ENCODE measurements at regions not wholly inside any gene's neighbourhood (a gene's known extent, or its start where the extent isn't known, plus 50 kb on each side); places are given as distances from the start of the nearest gene placed in this dataset.

GRCh38 chr2:71798266-71799012, 345.1 kb downstream of the DYSF start:
- Histone ChIP-seq H3K79me2 (ENCODE audit: insufficient read depth) (no peaks in the 10 kb centered on the region), H3K27me3 (ENCODE audit: insufficient read depth) (no peaks in the 10 kb centered on the region), H3K4me1 (ENCODE audit: control insufficient read depth in 1 of 2, insufficient read depth in 2 of 2, low read depth in 1 of 2, low read length in 1 of 2) (peaks cover 0 to 10% of the 10 kb centered on the region in 2 experiments; a peak in 1 of 4 replicates), H4K20me1 (ENCODE audit: insufficient read depth) (no peaks in the 10 kb centered on the region), H3K9me3 (no peaks in the 10 kb centered on the region), H2AFZ (ENCODE audit: low read depth) (no peak overlapping the region), H3K27ac (ENCODE audit: low read depth in 2 of 2, low read length in 1 of 2) (no peak overlapping the region), H3K9me2 (no peaks in the 10 kb centered on the region), H3K4me3 (ENCODE audit: low read depth in 2 of 2, low read length in 1 of 2) (no peak overlapping the region), H3F3A (replicated peaks; ENCODE audit: insufficient read depth) (no peaks in the 10 kb centered on the region), H3K9ac (no peak overlapping the region), H3K4me2 (no peak overlapping the region), H3K36me3 (replicated peaks in 1 of 2; ENCODE audit: control insufficient read depth in 1 of 2, insufficient read depth in 2 of 2, low read length in 1 of 2) (no peaks in the 10 kb centered on the region)
- ChIA-PET POLR2A (no interaction called here), CTCF (interaction anchor here (0.6 to 3.2 kb wide), 31 partner anchors 10 to 938 kb away, joined by 3 to 33 read pairs (median 4); partner anchors contain the start of gene CYP26B1)
- TF ChIP-seq SMC3 (IDR thresholded peaks at IDR 0.05; ENCODE audit: low read depth, low read length): peak; percentile 82
- peak; percentile 61 for TF ChIP-seq RAD21 (IDR thresholded peaks at IDR 0.05; ENCODE audit: low read length)
- no peak for TF ChIP-seq ZBTB33 (IDR thresholded peaks at IDR 0.05; ENCODE audit: borderline replicate concordance, low read depth)
- no peak for TF ChIP-seq SIN3A (IDR thresholded peaks at IDR 0.05; ENCODE audit: borderline replicate concordance, low read depth, low read length)
- no peak for TF ChIP-seq USF2 (IDR thresholded peaks at IDR 0.05; ENCODE audit: borderline replicate concordance, low read depth, low read length)
- TF ChIP-seq EP300 (IDR thresholded peaks at IDR 0.05; ENCODE audit: borderline replicate concordance in 1 of 2, low read depth in 1 of 2, low read length in 1 of 2): no peak
- TF ChIP-seq CTCF (IDR thresholded peaks at IDR 0.05): peak; percentile 78
- peak; percentile 64 for DNase-seq
- 85% methylated on average over 8 of the region's 8 CpGs for WGBS (ENCODE audit: low lambda C conversion rate)

- Histone ChIP-seq H3K27ac (ENCODE audit: low read depth in 2 of 2, low read length in 1 of 2) (no peak overlapping the region), H3F3A (replicated peaks; ENCODE audit: insufficient read depth) (no peaks in the 10 kb centered on the region), H3K9me3 (no peaks in the 10 kb centered on the region), H3K36me3 (replicated peaks in 1 of 2; ENCODE audit: control insufficient read depth in 1 of 2, insufficient read depth in 2 of 2, low read length in 1 of 2) (no peaks in the 10 kb centered on the region), H3K9ac (no peak overlapping the region), H3K79me2 (ENCODE audit: insufficient read depth) (no peaks in the 10 kb centered on the region), H4K20me1 (ENCODE audit: insufficient read depth) (no peaks in the 10 kb centered on the region), H3K4me1 (ENCODE audit: control insufficient read depth in 1 of 2, insufficient read depth in 2 of 2, low read depth in 1 of 2, low read length in 1 of 2) (peaks cover 0 to 10% of the 10 kb centered on the region in 2 experiments; a peak in 1 of 4 replicates), H3K9me2 (no peaks in the 10 kb centered on the region), H3K4me2 (no peak overlapping the region), H3K4me3 (ENCODE audit: low read depth in 2 of 2, low read length in 1 of 2) (no peak overlapping the region), H3K27me3 (ENCODE audit: insufficient read depth) (no peaks in the 10 kb centered on the region), H2AFZ (ENCODE audit: low read depth) (no peak overlapping the region)
- ChIA-PET POLR2A (no interaction called here), CTCF (interaction anchor here (0.9 to 4.2 kb wide), 25 partner anchors 11 to 1177 kb away, joined by 3 to 33 read pairs (median 4); no protein-coding TSS in a partner anchor)
- no peak for DNase-seq
- WGBS (ENCODE audit: low lambda C conversion rate): 82% methylated on average over 6 of the region's 7 CpGs
- TF ChIP-seq MXI1 (IDR thresholded peaks at IDR 0.05; ENCODE audit: low read depth, low read length) (no peak), REST (IDR thresholded peaks at IDR 0.05; ENCODE audit: low read depth, low read length) (no peak), MEF2A (IDR thresholded peaks at IDR 0.05; ENCODE audit: borderline replicate concordance, low read depth) (no peak), GATA2 (CRISPR knock-in tag; IDR thresholded peaks at IDR 0.05) (no peak), SIN3A (IDR thresholded peaks at IDR 0.05; ENCODE audit: borderline replicate concordance, low read depth, low read length) (no peak), SMC3 (IDR thresholded peaks at IDR 0.05; ENCODE audit: low read depth, low read length) (no peak), GABPA (IDR thresholded peaks at IDR 0.05; ENCODE audit: low read depth) (no peak), IRF3 (IDR thresholded peaks at IDR 0.05; ENCODE audit: low read depth, low read length) (no peak)
Measured at GRCh38 chr2:71797035-71797810, 343.9 kb downstream of the DYSF start.

Data from SK-N-SH (cell line).